ENCODE measurements at regions not wholly inside any gene's neighbourhood (a gene's known extent, or its start where the extent isn't known, plus 50 kb on each side); places are given as distances from the start of the nearest gene placed in this dataset.
"Not testable (repeated sequence)": the region's sequence is repeated elsewhere in the genome, so short reads cannot be mapped to it uniquely, and the experiment has no call there.

DNA sequence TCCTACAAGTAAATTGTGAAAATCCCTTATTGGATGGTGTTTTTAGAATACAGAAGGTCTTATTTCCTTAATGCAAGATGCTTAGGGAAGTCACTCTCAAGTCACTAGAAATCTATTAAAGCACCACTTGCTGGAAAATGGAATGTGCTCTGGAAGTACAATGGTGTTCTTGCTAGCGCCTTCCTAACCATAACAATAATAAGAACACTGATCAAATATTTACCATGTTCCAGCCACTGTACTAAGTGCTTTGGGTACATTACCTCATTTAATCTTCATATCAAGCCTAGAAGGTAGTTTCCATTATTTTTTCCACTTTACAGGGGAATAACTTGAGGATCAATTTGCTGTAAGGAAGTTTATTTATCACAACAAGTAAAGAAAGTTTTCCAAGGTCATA, 75.1 kb downstream of the FAM72B start:
- TF ChIP-seq, protein P1, sequence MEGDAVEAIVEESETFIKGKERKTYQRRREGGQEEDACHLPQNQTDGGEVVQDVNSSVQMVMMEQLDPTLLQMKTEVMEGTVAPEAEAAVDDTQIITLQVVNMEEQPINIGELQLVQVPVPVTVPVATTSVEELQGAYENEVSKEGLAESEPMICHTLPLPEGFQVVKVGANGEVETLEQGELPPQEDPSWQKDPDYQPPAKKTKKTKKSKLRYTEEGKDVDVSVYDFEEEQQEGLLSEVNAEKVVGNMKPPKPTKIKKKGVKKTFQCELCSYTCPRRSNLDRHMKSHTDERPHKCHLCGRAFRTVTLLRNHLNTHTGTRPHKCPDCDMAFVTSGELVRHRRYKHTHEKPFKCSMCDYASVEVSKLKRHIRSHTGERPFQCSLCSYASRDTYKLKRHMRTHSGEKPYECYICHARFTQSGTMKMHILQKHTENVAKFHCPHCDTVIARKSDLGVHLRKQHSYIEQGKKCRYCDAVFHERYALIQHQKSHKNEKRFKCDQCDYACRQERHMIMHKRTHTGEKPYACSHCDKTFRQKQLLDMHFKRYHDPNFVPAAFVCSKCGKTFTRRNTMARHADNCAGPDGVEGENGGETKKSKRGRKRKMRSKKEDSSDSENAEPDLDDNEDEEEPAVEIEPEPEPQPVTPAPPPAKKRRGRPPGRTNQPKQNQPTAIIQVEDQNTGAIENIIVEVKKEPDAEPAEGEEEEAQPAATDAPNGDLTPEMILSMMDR (conservative IDR thresholded peaks at IDR 0.05 in 1 of 2, IDR thresholded peaks at IDR 0.05 in 1 of 2; ENCODE audit: extremely low read depth in 1 of 2, insufficient read depth in 1 of 2, low read depth in 1 of 2, low read length in 2 of 2), result not testable (repeated sequence)
- not testable (repeated sequence) for TF ChIP-seq EZH2 (IDR thresholded peaks at IDR 0.05; ENCODE audit: borderline replicate concordance, low read length)

Data from mammary epithelial cell (primary cell).